ENCODE measurements at regions not wholly inside any gene's neighbourhood (a gene's known extent, or its start where the extent isn't known, plus 50 kb on each side); places are given as distances from the start of the nearest gene placed in this dataset.
"Not testable (repeated sequence)": the region's sequence is repeated elsewhere in the genome, so short reads cannot be mapped to it uniquely, and the experiment has no call there.

DNA sequence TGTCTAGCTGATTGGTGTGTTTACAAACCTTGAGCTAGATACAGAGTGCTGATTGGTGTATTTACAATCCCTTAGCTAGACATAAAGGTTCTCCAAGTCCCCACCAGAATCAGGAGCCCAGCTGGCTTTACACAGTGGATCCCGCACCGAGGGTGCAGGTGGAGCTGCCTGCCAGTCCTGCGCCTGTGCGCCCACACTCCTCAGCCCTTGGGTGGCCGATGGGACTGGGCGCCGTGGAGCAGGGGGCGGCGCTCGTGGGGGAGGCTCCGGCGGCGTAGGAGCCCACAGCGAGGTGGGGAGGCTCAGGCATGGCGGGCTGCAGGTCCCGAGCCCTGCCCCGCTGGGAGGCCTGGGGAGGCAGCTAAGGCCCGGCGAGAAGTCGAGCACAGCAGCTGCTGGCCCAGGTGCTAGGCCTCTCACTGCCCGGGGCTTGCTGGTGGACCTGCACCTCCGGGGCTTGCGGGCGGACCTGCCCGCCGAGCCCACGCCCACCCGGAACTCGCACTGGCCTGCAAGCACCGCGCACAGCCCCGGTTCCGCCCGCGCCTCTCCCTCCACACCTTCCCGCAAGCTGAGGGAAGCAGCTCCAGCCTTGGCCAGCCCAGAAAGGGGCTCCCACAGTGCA is 51.0 kb upstream of the CDYL start:
- not testable (repeated sequence) for DNase-seq

GRCh38 chr6:4724727-4725126 is 51.5 kb upstream of the CDYL start:
- not testable (repeated sequence) for DNase-seq

DNA sequence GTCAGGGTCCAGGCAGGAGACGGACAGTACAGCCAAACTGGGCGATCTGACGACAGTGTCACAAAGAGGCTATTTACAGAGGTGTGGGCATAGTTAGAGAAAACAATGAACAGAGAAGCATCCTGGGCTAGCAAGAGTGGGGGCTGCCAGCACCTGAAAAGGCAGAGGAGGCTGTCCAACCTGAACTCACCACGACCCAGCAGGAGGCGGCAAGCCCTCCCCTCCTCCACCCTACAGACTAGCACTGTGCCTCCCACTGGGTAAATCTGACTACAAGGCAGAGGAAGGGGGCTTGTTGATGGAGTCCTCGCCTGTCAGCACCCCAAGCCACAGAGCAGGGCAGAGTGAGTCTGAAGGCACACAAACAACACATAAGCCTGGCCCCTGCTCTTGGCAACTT is 52.8 kb upstream of the CDYL start:
- DNase-seq: no peak

DNA sequence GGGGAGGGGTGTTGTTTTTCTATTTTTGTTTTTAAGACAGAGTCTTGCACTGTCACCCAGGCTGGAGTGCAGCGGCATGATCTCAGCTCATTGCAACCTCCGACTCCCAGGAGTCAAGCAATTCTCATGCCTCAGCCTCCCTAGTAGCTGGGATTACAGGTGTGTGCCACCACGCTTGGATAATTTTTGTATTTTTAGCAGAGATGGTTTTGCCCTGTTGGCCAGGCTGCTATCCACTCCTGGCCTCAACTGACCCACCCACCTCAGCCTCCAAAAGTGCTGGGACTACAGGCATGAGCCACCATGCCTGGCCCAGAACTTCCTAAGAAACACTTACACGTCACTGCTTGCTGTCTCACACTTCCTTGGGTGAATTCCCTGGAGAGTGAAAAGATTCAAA is 54.8 kb upstream of the CDYL start:
- not testable (repeated sequence) for DNase-seq

GRCh38 chr6:4719491-4719890 is 56.7 kb upstream of the CDYL start:
- DNase-seq: no peak

DNA sequence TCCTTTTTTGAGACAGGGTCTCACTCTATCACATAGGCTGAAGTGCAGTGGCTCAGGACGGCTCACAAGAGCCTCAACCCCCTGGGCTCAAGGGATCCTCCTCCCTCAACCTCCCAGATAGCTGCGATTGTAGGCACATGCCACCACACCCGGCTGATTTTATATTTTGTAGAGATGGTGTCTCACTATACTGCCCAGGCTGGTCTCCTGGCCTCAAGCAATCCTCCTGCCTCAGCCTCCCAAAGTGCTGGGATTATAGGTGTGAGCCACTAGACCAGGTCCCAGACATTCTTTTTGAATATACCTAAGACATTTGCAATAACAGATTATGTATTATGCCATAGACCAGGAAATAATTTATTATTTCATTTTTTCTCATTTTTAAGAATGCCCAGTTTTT is 58.3 kb upstream of the CDYL start:
- DNase-seq: no peak

- DNase-seq: no peak
Observed at GRCh38 chr6:4717124-4717523, 59.1 kb upstream of the CDYL start.

DNA sequence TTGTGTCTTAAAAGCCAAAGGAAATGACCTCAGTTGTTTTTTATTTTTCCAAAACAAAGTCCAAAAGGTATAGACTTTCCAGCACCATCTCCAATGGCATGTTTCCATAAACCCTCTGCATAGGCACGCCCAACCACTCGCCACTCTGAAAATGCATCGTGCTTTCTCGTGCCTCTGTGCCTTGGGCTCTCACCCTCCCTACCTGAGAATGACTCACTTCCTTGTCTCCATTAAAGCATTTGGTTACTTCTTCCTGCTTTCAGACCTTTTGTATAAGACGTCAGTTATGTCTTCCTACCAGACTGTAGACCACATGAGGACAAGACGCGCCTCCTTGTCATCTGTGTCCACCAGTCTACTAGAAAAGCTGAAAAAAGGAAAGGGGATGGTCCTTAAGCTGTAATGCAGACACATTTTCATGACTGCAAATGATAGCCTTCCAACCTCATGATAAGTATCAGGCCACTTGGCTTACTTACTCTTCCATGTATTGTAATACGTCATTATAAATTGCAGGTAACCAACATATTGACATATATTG is 61.2 kb upstream of the CDYL start:
- no peak for DNase-seq

DNA sequence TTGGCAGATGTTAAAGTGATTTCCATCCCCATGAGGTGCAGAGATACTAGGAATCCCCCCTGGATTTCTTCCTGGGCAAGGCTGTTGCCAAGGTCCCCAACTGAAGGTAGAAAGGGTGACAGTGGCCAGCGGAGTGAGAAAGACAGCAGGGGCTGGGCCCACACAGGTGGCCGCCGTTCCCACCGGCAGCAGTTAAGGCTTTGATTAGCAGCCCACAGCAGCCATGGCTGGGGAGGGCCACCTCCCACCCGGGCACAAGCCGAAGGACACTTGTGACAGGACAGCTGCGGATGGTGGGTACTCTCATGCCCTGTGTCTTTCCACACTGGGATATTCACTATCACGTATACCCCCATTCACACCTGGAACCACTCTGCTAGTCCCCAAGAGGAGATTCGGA is 63.9 kb upstream of the CDYL start:
- DNase-seq: no peak

- no peak for DNase-seq
Observed at GRCh38 chr6:4707011-4707410, 69.2 kb upstream of the CDYL start.

GRCh38 chr6:4705809-4706208 is 70.4 kb upstream of the CDYL start:
- DNase-seq: no peak

- no peak for DNase-seq
Observed at GRCh38 chr6:4703382-4703781, 72.8 kb upstream of the CDYL start.

- DNase-seq: no peak
Observed at GRCh38 chr6:4698901-4699659, 77.1 kb upstream of the CDYL start.

GRCh38 chr6:4693173-4693970 is 82.8 kb upstream of the CDYL start:
- DNase-seq: no peak

- no peak for DNase-seq
Observed at GRCh38 chr6:4692664-4693063, 83.5 kb upstream of the CDYL start.

- no peak for DNase-seq
Observed at GRCh38 chr6:4687989-4688947, 87.9 kb upstream of the CDYL start.

DNA sequence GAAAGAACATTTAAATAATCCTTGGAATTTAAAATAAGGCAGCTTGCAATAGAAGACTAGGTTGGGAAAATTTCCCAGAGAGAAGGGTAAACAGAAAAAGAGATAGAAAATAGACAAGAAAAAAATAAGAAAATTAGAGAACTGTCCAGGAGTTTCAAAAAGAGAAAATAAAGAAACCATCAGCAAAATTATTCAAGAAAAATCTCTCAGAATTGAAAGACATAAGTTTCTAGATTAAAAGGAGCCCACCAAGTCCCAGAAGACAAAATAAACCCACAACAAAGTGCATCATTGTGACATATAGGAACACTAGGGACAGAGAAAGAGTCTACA is 88.6 kb upstream of the CDYL start:
- no peak for DNase-seq

DNA sequence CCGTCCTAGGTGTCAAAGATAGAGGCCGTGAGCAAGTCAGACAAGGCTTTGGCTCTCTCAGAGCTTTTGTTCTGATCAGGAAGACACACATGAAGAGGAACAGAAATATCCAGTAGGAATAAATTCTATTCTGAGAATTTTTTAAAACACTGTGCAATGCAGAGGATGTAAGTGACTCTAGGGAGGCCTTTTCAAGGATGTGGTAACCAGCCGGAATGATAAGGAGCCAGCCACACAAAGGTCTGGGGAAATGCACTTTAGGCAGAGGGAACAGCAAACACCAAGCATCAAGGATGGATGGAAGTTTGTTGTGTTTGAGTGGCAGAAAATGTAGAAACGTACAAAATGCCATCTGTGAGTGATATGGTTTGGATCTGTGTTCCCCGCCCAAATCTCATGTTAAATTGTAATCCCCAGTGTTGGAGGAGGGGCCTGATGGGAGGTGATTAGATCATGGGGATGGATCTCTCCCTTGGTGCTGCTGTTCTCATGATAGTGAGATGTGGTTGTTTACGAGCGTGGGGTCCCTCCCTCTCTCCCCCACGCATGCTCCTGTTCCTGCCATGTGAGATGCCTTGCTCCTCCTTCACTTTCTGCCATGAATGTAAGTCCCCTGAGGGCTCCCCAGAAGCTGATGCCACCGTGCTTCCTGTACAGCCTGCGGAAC is 93.6 kb upstream of the CDYL start:
- DNase-seq: no peak

- DNase-seq: no peak
Observed at GRCh38 chr6:4678506-4679300, 97.5 kb upstream of the CDYL start.

DNA sequence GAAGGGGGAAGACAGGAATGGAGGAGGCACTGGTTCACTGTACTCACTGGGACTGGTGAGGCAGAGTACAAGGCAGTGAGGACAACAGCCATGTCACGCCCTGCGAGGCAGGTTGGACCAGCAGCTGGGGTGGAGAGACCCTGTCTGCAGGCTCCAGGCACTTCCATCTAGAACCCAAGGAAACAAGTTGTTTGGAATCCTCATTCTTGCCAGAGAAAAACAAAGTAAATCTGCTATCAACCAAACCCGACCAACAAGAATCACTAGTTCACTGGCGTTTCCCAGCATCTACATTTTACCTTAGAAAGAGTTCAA is 98.5 kb upstream of the CDYL start:
- no peak for DNase-seq

GRCh38 chr6:4677011-4677750 is 99.0 kb upstream of the CDYL start:
- DNase-seq: no peak

Data from GOT3 (cell line).